HCT116 (cell line): ENCODE measurements at regions not wholly inside any gene's neighbourhood (a gene's known extent, or its start where the extent isn't known, plus 50 kb on each side); places are given as distances from the start of the nearest gene placed in this dataset.

Experiments
- ATAC-seq: fragments of 200-7000 bp; cut with Tn5 transposase; 2 replicates; pipeline ENCODE4 v1.9.1; 2020; ENCODE audit warnings: mild to moderate bottlenecking, moderate library complexity
- BruUV-seq: library from RNA; stranded (reverse); fragments of 400-500 nt; replicated peaks from 2 replicates; lab custom pipeline; 2021; lab: Mats Ljungman, UMichigan
- CTCF ChIA-PET: fragments of 300-600 bp; sonication (Branson Sonifier 250); formaldehyde crosslinking; loops from one replicate; lab custom pipeline; 2021; ENCODE audit warnings: antibody characterized with exemption; lab: Charles Lee
- POLR2A ChIA-PET: fragments of 300-600, 350-600 bp; sonication (Branson Sonifier 250); formaldehyde crosslinking; loops from one replicate; lab custom pipeline; 2021; ENCODE audit warnings: antibody characterized with exemption; lab: Charles Lee
- RAD21 ChIA-PET, 2 experiments: fragments of 300-600 bp; sonication (Branson Sonifier 250); formaldehyde crosslinking; loops; one replicate each; lab custom pipeline; 2023; ENCODE audit warnings: low total read pairs in 2 of 2; ENCODE audit not compliant: uncharacterized antibody in 2 of 2, unreplicated experiment in 2 of 2, low non-redundant PET in 1 of 2; lab: Charles Lee
- DNase-seq: peaks from one replicate; pipeline ENCODE4 v3.0.0-alpha.2; 2010; ENCODE audit warnings: low read depth, low spot score
- H2AFZ ChIP-seq: fragments of 200-600 bp; shearing (Covaris generic), sonication (generic); 2 replicates; pipeline ENCODE4 v1.6.1; 2017; ENCODE audit warnings: low read depth, mixed run types, mixed read lengths, antibody characterized with exemption, low read length; ENCODE audit not compliant: poor library complexity, severe bottlenecking
- H3K27ac ChIP-seq: 2 replicates; pipeline ENCODE4 v1.5.1; 2012; ENCODE audit warnings: low read depth, low read length
- H3K27me3 ChIP-seq: fragments of 200-600 bp; sonication (generic); 2 replicates; pipeline ENCODE4 v1.6.1; 2016; ENCODE audit warnings: mixed run types, low read length, mixed read lengths; ENCODE audit not compliant: insufficient read depth
- H3K36me3 ChIP-seq, 2 experiments: fragments of 200-500 bp in 1 of 2; fragments of 200-600 bp in 1 of 2; sonication (Bioruptor generic) in 1 of 2; sonication (generic) in 1 of 2; 2 replicates each; pipeline versions ENCODE4 v1.5.1 to v1.6.1; 2014 to 2016; ENCODE audit warnings: low read length in 2 of 2, inconsistent platforms in 1 of 2, mixed read lengths in 1 of 2, mixed run types in 1 of 2; ENCODE audit not compliant: insufficient read depth in 2 of 2, control insufficient read depth in 1 of 2
- H3K4me1 ChIP-seq, 2 experiments: fragments of 200-600 bp in 1 of 2; sonication (generic) in 1 of 2; 2 replicates each; pipeline versions ENCODE4 v1.5.1 to v1.6.1; 2012 to 2017; ENCODE audit warnings: low read length in 2 of 2, inconsistent platforms in 1 of 2, mild to moderate bottlenecking in 1 of 2, mixed read lengths in 1 of 2, mixed run types in 1 of 2, moderate library complexity in 1 of 2; ENCODE audit not compliant: insufficient read depth in 2 of 2, control insufficient read depth in 1 of 2
- H3K4me2 ChIP-seq: fragments of 200-600 bp; sonication (generic); 2 replicates; pipeline ENCODE4 v1.6.1; 2017; ENCODE audit warnings: mixed run types, low read length, mixed read lengths
- H3K4me3 ChIP-seq, 2 experiments: fragments of 200-600 bp in 1 of 2; sonication (generic) in 1 of 2; replicated peaks in 1 of 2; 2 replicates each; pipeline ENCODE4 v1.5.1; 2011 to 2016; ENCODE audit warnings: low read length in 2 of 2, control low read depth in 1 of 2, low read depth in 1 of 2, mild to moderate bottlenecking in 1 of 2, mixed read lengths in 1 of 2, mixed run types in 1 of 2
- H3K79me2 ChIP-seq: fragments of 200-600 bp; sonication (generic); 2 replicates; pipeline ENCODE4 v1.6.1; 2017; ENCODE audit warnings: mild to moderate bottlenecking, mixed run types, low read length, moderate library complexity, mixed read lengths; ENCODE audit not compliant: insufficient read depth
- H3K9ac ChIP-seq: fragments of 200-600 bp; sonication (generic); 2 replicates; pipeline ENCODE4 v1.6.1; 2016; ENCODE audit warnings: low read length, mixed read lengths
- H3K9me2 ChIP-seq: fragments of 200-600 bp; sonication (generic), shearing (Covaris generic); 2 replicates; pipeline ENCODE4 v1.6.1; 2017; ENCODE audit warnings: mixed run types, mild to moderate bottlenecking, moderate library complexity; ENCODE audit not compliant: insufficient read depth
- H3K9me3 ChIP-seq, 2 experiments: fragments of 200-500 bp in 1 of 2; fragments of 200-600 bp in 1 of 2; sonication (Bioruptor generic) in 1 of 2; sonication (generic) in 1 of 2; 2 replicates each; pipeline ENCODE4 v1.6.1; 2014 to 2017; ENCODE audit warnings: low read length in 2 of 2, mixed read lengths in 2 of 2, inconsistent platforms in 1 of 2, low read depth in 1 of 2, mild to moderate bottlenecking in 1 of 2, mixed run types in 1 of 2, moderate library complexity in 1 of 2; ENCODE audit not compliant: control insufficient read depth in 1 of 2, insufficient read depth in 1 of 2
- H4K20me1 ChIP-seq: fragments of 200-600 bp; sonication (generic), shearing (Covaris generic); 2 replicates; pipeline ENCODE4 v1.6.1; 2017; ENCODE audit warnings: mixed run types, mild to moderate bottlenecking, moderate library complexity; ENCODE audit not compliant: insufficient read depth
- CBX3 ChIP-seq: IDR thresholded peaks from 2 replicates; pipeline ENCODE4 v1.6.1; 2012; ENCODE audit warnings: low read depth
- CEBPB ChIP-seq: IDR thresholded peaks from 2 replicates; pipeline ENCODE4 v1.6.1; 2012; ENCODE audit warnings: low read depth
- EGR1 ChIP-seq: IDR thresholded peaks from 2 replicates; pipeline ENCODE4 v1.6.1; 2012; ENCODE audit warnings: low read depth
- ELF1 ChIP-seq: IDR thresholded peaks from 2 replicates; pipeline ENCODE4 v1.6.1; 2012; ENCODE audit warnings: low read depth, borderline replicate concordance
- EZH2phosphoT487 ChIP-seq: fragments of 200-600 bp; IDR thresholded peaks from 2 replicates; pipeline ENCODE4 v1.6.1; 2018; ENCODE audit warnings: antibody characterized with exemption, borderline replicate concordance
- FOSL1 ChIP-seq: IDR thresholded peaks from 2 replicates; pipeline ENCODE4 v1.6.1; 2012; ENCODE audit warnings: low read depth
- MAX ChIP-seq: IDR thresholded peaks from 2 replicates; pipeline ENCODE4 v1.6.1; 2012
- POLR2A ChIP-seq: IDR thresholded peaks from 2 replicates; pipeline ENCODE4 v1.7.0; 2011; ENCODE audit warnings: borderline replicate concordance; ENCODE audit not compliant: insufficient read depth, insufficient read length; ENCODE audit errors: extremely low read depth
- POLR2AphosphoS5 ChIP-seq: IDR thresholded peaks from 2 replicates; pipeline ENCODE4 v1.6.1; 2011; ENCODE audit warnings: mild to moderate bottlenecking, low read depth, low read length, moderate library complexity
- RAD21 ChIP-seq: IDR thresholded peaks from 2 replicates; pipeline ENCODE4 v1.6.1; 2012; ENCODE audit warnings: low read depth, mild to moderate bottlenecking
- SIN3A ChIP-seq: IDR thresholded peaks from 2 replicates; pipeline ENCODE4 v1.6.1; 2012; ENCODE audit warnings: low read depth
- SP1 ChIP-seq: IDR thresholded peaks from 2 replicates; pipeline ENCODE4 v1.6.1; 2012; ENCODE audit warnings: low read depth
- SRF ChIP-seq: IDR thresholded peaks from 2 replicates; pipeline ENCODE4 v1.6.1; 2012; ENCODE audit warnings: low read depth
- TCF7L2 ChIP-seq: IDR thresholded peaks from 2 replicates; pipeline ENCODE4 v1.7.0; 2011; ENCODE audit warnings: borderline replicate concordance, inconsistent platforms; ENCODE audit not compliant: insufficient read depth, insufficient read length; ENCODE audit errors: extremely low read depth
- YY1 ChIP-seq: IDR thresholded peaks from 2 replicates; pipeline ENCODE4 v1.6.1; 2011; ENCODE audit warnings: low read length, low read depth, moderate library complexity, mild to moderate bottlenecking; ENCODE audit not compliant: insufficient replicate concordance; ENCODE audit errors: extremely low read depth
- ZFX ChIP-seq: fragments of 450-650 bp; IDR thresholded peaks from 2 replicates; pipeline ENCODE4 v1.6.1; 2017
- ZNF274 ChIP-seq: fragments of 200-500 bp; sonication (Bioruptor generic); IDR thresholded peaks from 2 replicates; pipeline ENCODE4 v1.6.1; 2014; ENCODE audit warnings: mild to moderate bottlenecking, low read depth, low read length, inconsistent platforms
- intact Hi-C: fragments of 100-400 bp; cut with micrococcal nuclease; formaldehyde crosslinking; loops from 2 replicates; pipeline ENCODE4 v1.10.0; 2022
- TF ChIP-seq, protein P1 (sequence below): IDR thresholded peaks from 2 replicates; pipeline ENCODE4 v1.6.1; 2012; ENCODE audit warnings: low read depth

DNA sequence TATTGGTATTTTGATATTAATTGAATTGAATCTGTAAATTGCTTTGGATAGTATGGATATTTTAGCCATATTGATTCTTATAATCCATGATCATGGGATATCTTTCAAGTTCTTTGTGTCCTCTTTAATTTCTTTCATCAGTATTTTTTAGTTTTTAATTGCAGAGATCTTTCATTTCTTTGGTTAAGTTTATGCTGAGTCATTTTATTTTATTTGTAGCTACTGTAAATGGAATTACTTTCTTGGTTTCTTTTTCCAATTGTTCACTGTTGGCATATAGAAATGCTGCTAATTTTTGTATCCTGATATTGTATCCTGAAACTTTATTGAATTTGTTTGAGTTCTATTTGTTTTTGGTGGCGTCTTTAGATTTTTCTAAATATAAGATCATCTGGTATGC is 79.5 kb upstream of the DSEL start:
- peaks cover 7 to 27% of the 10 kb centered on the region in 2 experiments; a peak in 1 of 4 replicates for H3K9me3 ChIP-seq
- no peak overlapping the region for H2AFZ ChIP-seq
- H3K9me2 ChIP-seq: no peaks in the 10 kb centered on the region
- intact Hi-C loops: no loop called here
- ChIA-PET POLR2A (no interaction called here), RAD21 (no interaction called here), CTCF (no interaction called here)
- H3K4me3 ChIP-seq: no peak overlapping the region
- no TSS peak for BruUV-seq
- no peaks in the 10 kb centered on the region for H3K27me3 ChIP-seq
- DNase-seq (no peak), ATAC-seq (no peak)
- H3K36me3 ChIP-seq: no peaks in the 10 kb centered on the region
- no peaks in the 10 kb centered on the region for H3K79me2 ChIP-seq
- H3K4me1 ChIP-seq: no peaks in the 10 kb centered on the region
- TF ChIP-seq TCF7L2 (no peak), SIN3A (no peak), RAD21 (no peak), ELF1 (no peak), EZH2phosphoT487 (no peak), ZNF274 (no peak), SP1 (no peak), CBX3 (no peak), CEBPB (no peak), POLR2AphosphoS5 (no peak), YY1 (no peak), ZFX (no peak), POLR2A (no peak), MAX (no peak), SRF (no peak), EGR1 (no peak), FOSL1 (no peak)
- TF ChIP-seq, protein P1, sequence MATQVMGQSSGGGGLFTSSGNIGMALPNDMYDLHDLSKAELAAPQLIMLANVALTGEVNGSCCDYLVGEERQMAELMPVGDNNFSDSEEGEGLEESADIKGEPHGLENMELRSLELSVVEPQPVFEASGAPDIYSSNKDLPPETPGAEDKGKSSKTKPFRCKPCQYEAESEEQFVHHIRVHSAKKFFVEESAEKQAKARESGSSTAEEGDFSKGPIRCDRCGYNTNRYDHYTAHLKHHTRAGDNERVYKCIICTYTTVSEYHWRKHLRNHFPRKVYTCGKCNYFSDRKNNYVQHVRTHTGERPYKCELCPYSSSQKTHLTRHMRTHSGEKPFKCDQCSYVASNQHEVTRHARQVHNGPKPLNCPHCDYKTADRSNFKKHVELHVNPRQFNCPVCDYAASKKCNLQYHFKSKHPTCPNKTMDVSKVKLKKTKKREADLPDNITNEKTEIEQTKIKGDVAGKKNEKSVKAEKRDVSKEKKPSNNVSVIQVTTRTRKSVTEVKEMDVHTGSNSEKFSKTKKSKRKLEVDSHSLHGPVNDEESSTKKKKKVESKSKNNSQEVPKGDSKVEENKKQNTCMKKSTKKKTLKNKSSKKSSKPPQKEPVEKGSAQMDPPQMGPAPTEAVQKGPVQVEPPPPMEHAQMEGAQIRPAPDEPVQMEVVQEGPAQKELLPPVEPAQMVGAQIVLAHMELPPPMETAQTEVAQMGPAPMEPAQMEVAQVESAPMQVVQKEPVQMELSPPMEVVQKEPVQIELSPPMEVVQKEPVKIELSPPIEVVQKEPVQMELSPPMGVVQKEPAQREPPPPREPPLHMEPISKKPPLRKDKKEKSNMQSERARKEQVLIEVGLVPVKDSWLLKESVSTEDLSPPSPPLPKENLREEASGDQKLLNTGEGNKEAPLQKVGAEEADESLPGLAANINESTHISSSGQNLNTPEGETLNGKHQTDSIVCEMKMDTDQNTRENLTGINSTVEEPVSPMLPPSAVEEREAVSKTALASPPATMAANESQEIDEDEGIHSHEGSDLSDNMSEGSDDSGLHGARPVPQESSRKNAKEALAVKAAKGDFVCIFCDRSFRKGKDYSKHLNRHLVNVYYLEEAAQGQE: no peak
- no peak overlapping the region for H3K9ac ChIP-seq
- no peak overlapping the region for H3K27ac ChIP-seq
- no peaks in the 10 kb centered on the region for H4K20me1 ChIP-seq
- H3K4me2 ChIP-seq: no peak overlapping the region
